ENCODE measurements at regions not wholly inside any gene's neighbourhood (a gene's known extent, or its start where the extent isn't known, plus 50 kb on each side); places are given as distances from the start of the nearest gene placed in this dataset.

DNA sequence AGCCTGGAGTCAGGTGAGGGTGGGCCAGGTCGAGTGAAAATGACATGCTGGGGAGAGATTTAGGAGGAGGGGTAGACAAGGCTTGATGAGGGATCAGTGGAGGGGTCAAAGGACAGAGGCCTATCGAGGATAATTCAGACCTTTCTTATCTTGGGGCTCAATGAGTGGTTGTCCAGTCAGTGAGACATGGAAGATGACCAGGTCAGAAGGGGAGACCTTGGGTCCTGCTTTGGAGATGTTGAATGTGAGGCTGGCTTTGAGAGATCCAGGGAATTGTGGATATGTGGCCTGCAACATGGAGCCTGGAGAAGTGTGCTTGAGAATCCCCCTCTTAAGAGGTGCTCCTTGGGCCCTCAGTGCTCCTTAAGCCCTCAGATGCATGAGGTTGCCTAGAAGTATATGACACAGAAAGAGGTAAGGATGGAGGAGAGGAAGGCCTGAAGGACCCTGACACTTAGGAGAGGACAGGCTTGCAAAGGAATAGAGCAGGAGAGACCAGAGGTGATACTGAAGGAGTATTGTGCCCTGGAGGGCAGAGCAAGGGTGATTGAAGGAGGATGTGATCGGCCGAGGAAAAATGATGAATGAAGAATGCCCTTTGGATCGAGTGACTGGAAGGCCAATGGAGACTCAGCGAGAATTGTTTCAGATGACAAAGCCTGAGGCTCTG lies 129.8 kb upstream of the GPR26 start:
- Histone ChIP-seq H3K36me3 (ENCODE audit: low read depth) (no peaks in the 10 kb centered on the region), H3K9me3 (no peaks in the 10 kb centered on the region), H3K4me3 (no peak overlapping the region), H3K4me1 (ENCODE audit: low read depth) (no peaks in the 10 kb centered on the region)
- intact Hi-C loops (cut with DNase I, micrococcal nuclease), result no loop called here
- ATAC-seq, result no peak
- TF ChIP-seq, protein P1, sequence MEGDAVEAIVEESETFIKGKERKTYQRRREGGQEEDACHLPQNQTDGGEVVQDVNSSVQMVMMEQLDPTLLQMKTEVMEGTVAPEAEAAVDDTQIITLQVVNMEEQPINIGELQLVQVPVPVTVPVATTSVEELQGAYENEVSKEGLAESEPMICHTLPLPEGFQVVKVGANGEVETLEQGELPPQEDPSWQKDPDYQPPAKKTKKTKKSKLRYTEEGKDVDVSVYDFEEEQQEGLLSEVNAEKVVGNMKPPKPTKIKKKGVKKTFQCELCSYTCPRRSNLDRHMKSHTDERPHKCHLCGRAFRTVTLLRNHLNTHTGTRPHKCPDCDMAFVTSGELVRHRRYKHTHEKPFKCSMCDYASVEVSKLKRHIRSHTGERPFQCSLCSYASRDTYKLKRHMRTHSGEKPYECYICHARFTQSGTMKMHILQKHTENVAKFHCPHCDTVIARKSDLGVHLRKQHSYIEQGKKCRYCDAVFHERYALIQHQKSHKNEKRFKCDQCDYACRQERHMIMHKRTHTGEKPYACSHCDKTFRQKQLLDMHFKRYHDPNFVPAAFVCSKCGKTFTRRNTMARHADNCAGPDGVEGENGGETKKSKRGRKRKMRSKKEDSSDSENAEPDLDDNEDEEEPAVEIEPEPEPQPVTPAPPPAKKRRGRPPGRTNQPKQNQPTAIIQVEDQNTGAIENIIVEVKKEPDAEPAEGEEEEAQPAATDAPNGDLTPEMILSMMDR (IDR thresholded peaks at IDR 0.05), result no peak
- DNase-seq, result no peak

DNA sequence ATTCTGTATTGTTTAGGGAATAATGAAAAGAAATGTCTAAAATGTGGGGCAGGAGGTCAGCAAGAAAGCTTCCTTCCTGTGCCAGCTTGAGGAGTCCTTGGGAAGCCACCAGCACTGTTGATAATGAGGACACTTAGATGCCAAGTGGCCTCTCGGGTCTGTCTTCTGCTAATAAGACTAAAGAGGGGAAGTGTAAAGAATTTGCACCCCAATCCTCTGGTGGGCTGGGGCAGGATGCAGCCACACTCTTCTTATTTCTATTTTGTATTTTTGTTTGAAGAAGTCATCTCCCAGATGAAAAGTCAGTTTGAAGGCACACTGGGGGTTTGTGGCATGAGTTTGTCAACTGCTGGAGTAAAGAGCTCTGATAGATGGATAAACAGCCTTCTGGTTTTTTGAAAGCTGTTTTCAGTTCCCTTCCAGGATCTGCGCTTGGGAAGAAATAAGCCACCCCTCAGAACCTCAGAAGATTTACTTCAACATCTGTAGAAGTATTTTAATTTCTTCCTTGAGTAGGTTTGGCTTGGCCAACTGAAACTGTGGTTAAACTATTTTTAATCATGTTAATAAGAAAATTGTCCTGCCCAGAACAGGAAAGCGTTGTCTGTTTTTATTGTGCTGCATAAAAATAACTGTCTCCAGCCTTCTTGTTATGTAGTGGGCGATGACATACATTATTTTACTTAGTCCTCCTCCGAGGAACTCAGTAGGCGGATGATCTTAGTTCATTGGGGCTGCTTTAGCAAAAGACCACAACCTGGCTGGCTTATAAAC lies 128.8 kb upstream of the GPR26 start:
- intact Hi-C loops (cut with DNase I, micrococcal nuclease), result no loop called here
- H3K36me3 ChIP-seq (ENCODE audit: low read depth), result no peaks in the 10 kb centered on the region
- DNase-seq, result no peak
- H3K4me3 ChIP-seq, result no peak overlapping the region
- ATAC-seq, result no peak
- H3K9me3 ChIP-seq, result no peaks in the 10 kb centered on the region
- H3K4me1 ChIP-seq (ENCODE audit: low read depth), result no peaks in the 10 kb centered on the region
- TF ChIP-seq, protein P1 (IDR thresholded peaks at IDR 0.05), result no peak

DNA sequence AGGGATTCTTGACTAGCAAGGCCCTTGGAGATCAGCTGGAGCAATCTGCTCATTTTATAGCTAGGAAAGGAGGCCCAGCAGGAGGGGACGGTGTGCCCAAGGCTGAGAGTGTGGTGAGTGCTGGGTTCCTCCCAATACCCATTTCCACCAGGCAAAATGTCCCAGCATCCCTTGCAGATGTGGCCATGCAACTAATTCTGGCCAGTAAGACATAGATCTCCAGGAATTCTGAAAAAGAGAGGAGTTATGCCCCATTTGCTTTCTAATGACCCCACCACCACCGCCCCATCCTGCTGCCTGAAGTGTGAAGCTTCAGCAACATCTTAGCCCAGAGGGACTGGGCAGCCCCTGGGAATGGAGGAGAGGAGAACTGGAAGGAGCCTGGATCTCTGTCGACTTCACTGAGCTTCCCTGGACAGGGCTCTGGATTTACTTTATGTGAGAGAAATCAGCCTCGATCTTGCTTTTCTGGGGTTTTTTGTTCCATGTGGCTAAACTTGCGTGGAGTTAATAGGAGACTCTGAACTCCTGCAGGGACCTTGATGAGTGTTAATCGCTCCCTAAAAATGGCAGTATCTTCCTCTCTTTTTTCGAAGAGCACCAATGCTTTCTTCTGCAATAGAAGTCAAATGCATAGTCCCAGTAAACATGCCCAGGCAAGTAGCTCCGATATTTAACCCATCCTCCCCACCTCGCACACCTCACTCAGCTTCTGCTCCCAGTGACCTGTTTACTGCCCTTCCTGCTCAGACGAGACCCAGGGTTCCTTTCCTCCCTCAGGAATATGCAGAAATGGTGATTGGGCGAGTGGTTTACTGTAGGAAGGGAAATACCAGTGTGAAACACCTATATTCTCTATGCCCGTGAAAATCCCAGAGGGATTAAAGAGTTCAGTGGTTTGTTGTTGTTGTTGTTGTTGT lies 127.5 kb upstream of the GPR26 start:
- ATAC-seq (no peak), DNase-seq (no peak)
- intact Hi-C loops (cut with DNase I, micrococcal nuclease), result no loop called here
- no peaks in the 10 kb centered on the region for H3K4me1 ChIP-seq (ENCODE audit: low read depth)
- TF ChIP-seq, protein P1 (IDR thresholded peaks at IDR 0.05), result no peak
- no peaks in the 10 kb centered on the region for H3K36me3 ChIP-seq (ENCODE audit: low read depth)
- H3K4me3 ChIP-seq, result no peak overlapping the region
- no peaks in the 10 kb centered on the region for H3K9me3 ChIP-seq

DNA sequence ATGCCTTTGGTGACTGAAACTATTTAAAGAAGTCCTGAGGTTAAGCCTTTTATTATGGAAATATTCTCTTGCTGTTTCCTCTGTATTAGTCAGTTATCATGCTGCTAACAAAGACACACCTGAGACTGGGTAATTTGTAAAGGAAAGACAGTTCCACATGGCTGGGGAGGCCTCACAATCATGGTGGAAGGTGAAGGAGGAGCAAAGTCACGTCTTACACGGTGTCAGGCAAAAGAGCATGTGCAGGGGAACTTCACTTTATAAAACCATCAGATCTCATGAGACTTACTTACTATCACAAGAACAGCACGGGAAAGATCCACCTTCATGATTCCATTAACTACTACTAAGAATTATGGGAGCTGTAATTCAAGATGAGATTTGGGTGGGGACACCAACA lies 121.2 kb upstream of the GPR26 start:
- TF ChIP-seq, protein P1 (IDR thresholded peaks at IDR 0.05), result no peak

DNA sequence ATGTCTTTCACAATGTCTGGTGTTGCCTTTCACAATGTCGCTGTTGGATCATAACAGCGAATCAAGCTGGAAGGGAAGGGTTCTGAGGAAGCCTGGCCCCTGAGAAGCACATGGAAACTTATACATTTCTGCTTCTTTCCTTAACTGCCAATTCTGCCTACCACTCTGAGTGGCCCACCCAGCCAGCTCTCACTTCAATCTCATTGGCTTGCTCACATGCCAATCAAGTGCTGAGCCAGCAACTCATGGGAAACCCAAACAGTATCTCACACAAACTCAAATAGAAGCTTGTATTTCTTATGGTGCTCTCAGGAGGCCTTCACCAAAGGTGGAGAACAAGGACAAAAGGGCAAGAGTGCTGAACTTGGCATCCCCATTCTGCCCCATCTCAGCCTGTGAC lies 117.4 kb upstream of the GPR26 start:
- intact Hi-C loops (cut with DNase I, micrococcal nuclease), result no loop called here
- H3K9me3 ChIP-seq, result no peaks in the 10 kb centered on the region
- ATAC-seq, result no peak
- H3K36me3 ChIP-seq (ENCODE audit: low read depth), result no peaks in the 10 kb centered on the region
- no peak for DNase-seq
- H3K4me1 ChIP-seq (ENCODE audit: low read depth), result no peaks in the 10 kb centered on the region
- H3K4me3 ChIP-seq, result no peak overlapping the region
- TF ChIP-seq, protein P1 (IDR thresholded peaks at IDR 0.05), result no peak

More for the DNA sequence above, 121.2 kb upstream of the GPR26 start:
- Histone ChIP-seq H3K4me3 (no peak overlapping the region), H3K36me3 (ENCODE audit: low read depth) (no peaks in the 10 kb centered on the region), H3K9me3 (no peaks in the 10 kb centered on the region), H3K4me1 (ENCODE audit: low read depth) (no peaks in the 10 kb centered on the region)
- intact Hi-C loops (cut with DNase I, micrococcal nuclease), result no loop called here
- ATAC-seq (no peak), DNase-seq (no peak)
